DND-41 (cell line): ENCODE measurements at regions not wholly inside any gene's neighbourhood (a gene's known extent, or its start where the extent isn't known, plus 50 kb on each side); places are given as distances from the start of the nearest gene placed in this dataset.

ENCODE experiments used
- ATAC-seq: fragments of 200-7000 bp; cut with Tn5 transposase; 3 replicates; pipeline ENCODE4 v1.9.1; 2021; ENCODE audit warnings: low read depth; ENCODE audit not compliant: insufficient read depth
- DNase-seq: peaks from one replicate; pipeline ENCODE4 v3.0.0-alpha.2; 2020
- H2AFZ ChIP-seq: 2 replicates; pipeline ENCODE4 v1.6.0; 2012; ENCODE audit warnings: low read depth, low read length
- H3K27ac ChIP-seq: 2 replicates; pipeline ENCODE4 v1.5.1; 2012; ENCODE audit warnings: low read length, inconsistent platforms
- H3K27me3 ChIP-seq: fragments of 200-600 bp; sonication (generic); 2 replicates; pipeline ENCODE4 v1.6.0; 2012; ENCODE audit warnings: low read length, mild to moderate bottlenecking, inconsistent platforms; ENCODE audit not compliant: insufficient read depth, poor library complexity
- H3K36me3 ChIP-seq: 2 replicates; pipeline ENCODE4 v1.5.1; 2012; ENCODE audit warnings: low read length, inconsistent platforms; ENCODE audit not compliant: insufficient read depth
- H3K4me1 ChIP-seq: 2 replicates; pipeline ENCODE4 v1.5.1; 2012; ENCODE audit warnings: mild to moderate bottlenecking, low read length; ENCODE audit not compliant: insufficient read depth
- H3K4me2 ChIP-seq: 2 replicates; pipeline ENCODE4 v1.6.0; 2012; ENCODE audit warnings: mild to moderate bottlenecking, moderate library complexity, low read length, inconsistent platforms; ENCODE audit not compliant: insufficient read depth
- H3K4me3 ChIP-seq, 2 experiments: fragments of 200-600 bp in 1 of 2; shearing (Covaris generic) in 1 of 2; 2 replicates each; pipeline ENCODE4 v1.5.1; 2012 to 2016; ENCODE audit warnings: inconsistent platforms in 2 of 2, low read length in 2 of 2, mild to moderate bottlenecking in 2 of 2, low read depth in 1 of 2, moderate library complexity in 1 of 2
- H3K79me2 ChIP-seq: 2 replicates; pipeline ENCODE4 v1.6.0; 2012; ENCODE audit warnings: low read length, inconsistent platforms; ENCODE audit not compliant: insufficient read depth
- H3K9ac ChIP-seq: 2 replicates; pipeline ENCODE4 v1.6.0; 2012; ENCODE audit warnings: low read depth, mild to moderate bottlenecking, inconsistent platforms, low read length, moderate library complexity
- H3K9me3 ChIP-seq: 2 replicates; pipeline ENCODE4 v1.5.1; 2012; ENCODE audit warnings: low read length, moderate library complexity, mild to moderate bottlenecking, inconsistent platforms; ENCODE audit not compliant: insufficient read depth, severe bottlenecking
- H4K20me1 ChIP-seq: 2 replicates; pipeline ENCODE4 v1.6.0; 2012; ENCODE audit warnings: low read length; ENCODE audit not compliant: insufficient read depth
- CTCF ChIP-seq: IDR thresholded peaks from 2 replicates; pipeline ENCODE4 v1.5.1; 2012; ENCODE audit warnings: borderline replicate concordance, low read length, moderate library complexity, mild to moderate bottlenecking; ENCODE audit not compliant: poor library complexity, severe bottlenecking; ENCODE audit errors: extremely low read depth
- EZH2 ChIP-seq: IDR thresholded peaks from 3 replicates; pipeline ENCODE4 v1.6.1; 2012; ENCODE audit warnings: borderline replicate concordance, low read depth, mild to moderate bottlenecking, moderate library complexity, low read length, inconsistent platforms; ENCODE audit not compliant: severe bottlenecking

- no peaks in the 10 kb centered on the region for H3K27me3 ChIP-seq
- no peaks in the 10 kb centered on the region for H3K79me2 ChIP-seq
- H3K9ac ChIP-seq = no peak overlapping the region
- H3K27ac ChIP-seq = no peak overlapping the region
- H3K4me2 ChIP-seq = no peak overlapping the region
- no peak for TF ChIP-seq CTCF
- TF ChIP-seq EZH2 = no peak
- ATAC-seq (no peak), DNase-seq (no peak)
- H3K36me3 ChIP-seq = no peaks in the 10 kb centered on the region
- H3K9me3 ChIP-seq = no peaks in the 10 kb centered on the region
- no peaks in the 10 kb centered on the region for H3K4me1 ChIP-seq
- H4K20me1 ChIP-seq = no peaks in the 10 kb centered on the region
- H3K4me3 ChIP-seq = no peak overlapping the region
- no peak overlapping the region for H2AFZ ChIP-seq
These were observed 58.8 kb upstream of the RAD23B start for GRCh38 chr9:107224252-107224651.

- ATAC-seq (no peak), DNase-seq (no peak)
- H3K27me3 ChIP-seq = peaks cover 3% of the 10 kb centered on the region
- no peaks in the 10 kb centered on the region for H3K79me2 ChIP-seq
- no peaks in the 10 kb centered on the region for H4K20me1 ChIP-seq
- no peaks in the 10 kb centered on the region for H3K4me1 ChIP-seq
- H3K27ac ChIP-seq = no peak overlapping the region
- no peaks in the 10 kb centered on the region for H3K36me3 ChIP-seq
- no peak overlapping the region for H3K4me2 ChIP-seq
- no peak overlapping the region for H3K9ac ChIP-seq
- H3K4me3 ChIP-seq = no peak overlapping the region
- TF ChIP-seq CTCF = no peak
- no peak for TF ChIP-seq EZH2
- H3K9me3 ChIP-seq = no peaks in the 10 kb centered on the region
- no peak overlapping the region for H2AFZ ChIP-seq
These were observed 56.7 kb upstream of the RAD23B start for GRCh38 chr9:107226421-107226820.

- no peaks in the 10 kb centered on the region for H4K20me1 ChIP-seq
- no peaks in the 10 kb centered on the region for H3K79me2 ChIP-seq
- ATAC-seq = no peak
- peaks cover 3% of the 10 kb centered on the region for H3K27me3 ChIP-seq
- no peaks in the 10 kb centered on the region for H3K9me3 ChIP-seq
- H3K4me3 ChIP-seq = no peak overlapping the region
- H3K4me1 ChIP-seq = no peaks in the 10 kb centered on the region
- no peak overlapping the region for H3K27ac ChIP-seq
- H3K4me2 ChIP-seq = no peak overlapping the region
- H3K36me3 ChIP-seq = no peaks in the 10 kb centered on the region
- no peak overlapping the region for H2AFZ ChIP-seq
- DNase-seq = no peak
- no peak overlapping the region for H3K9ac ChIP-seq
- TF ChIP-seq CTCF (no peak), EZH2 (no peak)
These were observed 55.3 kb upstream of the RAD23B start for GRCh38 chr9:107227774-107228173.

GRCh38 chr9:107228496-107229039 lies 54.5 kb upstream of the RAD23B start:
- no peak overlapping the region for H3K4me3 ChIP-seq
- TF ChIP-seq EZH2 (no peak), CTCF (no peak)
- no peak overlapping the region for H3K4me2 ChIP-seq
- peaks cover 3% of the 10 kb centered on the region for H3K27me3 ChIP-seq
- H3K9me3 ChIP-seq = no peaks in the 10 kb centered on the region
- H3K36me3 ChIP-seq = no peaks in the 10 kb centered on the region
- H2AFZ ChIP-seq = no peak overlapping the region
- no peaks in the 10 kb centered on the region for H3K4me1 ChIP-seq
- H3K27ac ChIP-seq = no peak overlapping the region
- H4K20me1 ChIP-seq = no peaks in the 10 kb centered on the region
- no peak overlapping the region for H3K9ac ChIP-seq
- H3K79me2 ChIP-seq = no peaks in the 10 kb centered on the region
- ATAC-seq (no peak), DNase-seq (no peak)
